Panc1 (cell line): ENCODE measurements at regions not wholly inside any gene's neighbourhood (a gene's known extent, or its start where the extent isn't known, plus 50 kb on each side); places are given as distances from the start of the nearest gene placed in this dataset.

ENCODE experiments used
- ATAC-seq: fragments of 200-7000 bp; cut with Tn5 transposase; 2 replicates; pipeline ENCODE4 v1.9.1; 2020; ENCODE audit warnings: mild to moderate bottlenecking, moderate library complexity
- BruUV-seq: library from RNA; stranded (reverse); fragments of 400-500 nt; replicated peaks from 2 replicates; lab custom pipeline; 2021; lab: Mats Ljungman, UMichigan
- CTCF ChIA-PET: fragments of 300-600 bp; sonication (Branson Sonifier 250); formaldehyde crosslinking; loops from one replicate; lab custom pipeline; 2022; ENCODE audit warnings: antibody characterized with exemption; lab: Charles Lee
- POLR2A ChIA-PET: fragments of 300-600 bp; sonication (Branson Sonifier 250); formaldehyde crosslinking; loops from one replicate; lab custom pipeline; 2022; ENCODE audit warnings: antibody characterized with exemption; lab: Charles Lee
- DNase-seq: peaks from one replicate; pipeline ENCODE4 v3.0.0-alpha.2; 2010; ENCODE audit warnings: low read depth, low spot score
- H3K27ac ChIP-seq: 2 replicates; pipeline ENCODE4 v1.5.1; 2011; ENCODE audit warnings: mild to moderate bottlenecking, low read length, inconsistent platforms
- H3K27me3 ChIP-seq: fragments of 200-500 bp; sonication (Bioruptor generic); 2 replicates; pipeline ENCODE4 v1.6.0; 2014; ENCODE audit warnings: low read length, inconsistent platforms; ENCODE audit not compliant: control insufficient read depth, insufficient read depth
- H3K36me3 ChIP-seq: fragments of 200-500 bp; sonication (Bioruptor generic); 2 replicates; pipeline ENCODE4 v1.5.1; 2014; ENCODE audit warnings: inconsistent platforms, mild to moderate bottlenecking, low read length, moderate library complexity; ENCODE audit not compliant: control insufficient read depth, insufficient read depth
- H3K4me1 ChIP-seq: 2 replicates; pipeline ENCODE4 v1.5.1; 2011; ENCODE audit warnings: inconsistent platforms, mild to moderate bottlenecking, low read length, moderate library complexity; ENCODE audit not compliant: control insufficient read depth, insufficient read depth
- H3K4me3 ChIP-seq, 2 experiments: 2 replicates each; pipeline ENCODE4 v1.5.1; 2011 to 2012; ENCODE audit warnings: low read depth in 2 of 2, low read length in 2 of 2, mild to moderate bottlenecking in 2 of 2, inconsistent platforms in 1 of 2, moderate library complexity in 1 of 2
- H3K9me3 ChIP-seq: fragments of 200-500 bp; sonication (Bioruptor generic); 2 replicates; pipeline ENCODE4 v1.5.1; 2014; ENCODE audit warnings: low read depth, mild to moderate bottlenecking, inconsistent platforms, low read length, moderate library complexity; ENCODE audit not compliant: control insufficient read depth, insufficient read depth
- POLR2AphosphoS5 ChIP-seq: IDR thresholded peaks from 2 replicates; pipeline ENCODE4 v1.6.1; 2012; ENCODE audit warnings: mild to moderate bottlenecking, low read depth, low read length, moderate library complexity
- SIN3A ChIP-seq: IDR thresholded peaks from 2 replicates; pipeline ENCODE4 v1.6.1; 2012; ENCODE audit warnings: low read depth, mild to moderate bottlenecking, low read length, moderate library complexity, borderline replicate concordance; ENCODE audit not compliant: insufficient read depth
- TCF7L2 ChIP-seq: IDR thresholded peaks from 2 replicates; pipeline ENCODE4 v1.6.1; 2011; ENCODE audit warnings: mild to moderate bottlenecking, low read depth, low read length, inconsistent platforms
- in situ Hi-C: cut with HindIII; loops from 2 replicates; pipeline ENCODE4 v1.10.0; 2016; ENCODE audit warnings: low sequenced_read_pairs, low pct_unique_long_range_greater_than_20kb
- intact Hi-C: fragments of 100-400 bp; cut with micrococcal nuclease; formaldehyde crosslinking; loops from one replicate; pipeline ENCODE4 v1.10.0; 2022; ENCODE audit not compliant: unreplicated experiment
- TF ChIP-seq, protein P1 (sequence below), 2 experiments: IDR thresholded peaks; 2 replicates each; pipeline ENCODE4 v1.6.1; 2011 to 2012; ENCODE audit warnings: low read depth in 2 of 2, control low read depth in 1 of 2, low read length in 1 of 2, mild to moderate bottlenecking in 1 of 2, moderate library complexity in 1 of 2; ENCODE audit not compliant: insufficient read depth in 1 of 2
- TF ChIP-seq, protein P2 (sequence below): fragments of 450-650 bp; IDR thresholded peaks from 2 replicates; pipeline ENCODE4 v1.5.1; 2017; ENCODE audit warnings: mild to moderate bottlenecking

- H3K36me3 ChIP-seq, result no peaks in the 10 kb centered on the region
- BruUV-seq, result no TSS peak
- H3K4me3 ChIP-seq, result no peak overlapping the region
- no peaks in the 10 kb centered on the region for H3K27me3 ChIP-seq
- ChIA-PET CTCF (no interaction called here), POLR2A (no interaction called here)
- DNase-seq (no peak), ATAC-seq (no peak)
- no peaks in the 10 kb centered on the region for H3K4me1 ChIP-seq
- no peak overlapping the region for H3K27ac ChIP-seq
- intact Hi-C loops (no loop called here), in situ Hi-C loops (no loop called here)
- no peak for TF ChIP-seq POLR2AphosphoS5
- TF ChIP-seq, protein P1, sequence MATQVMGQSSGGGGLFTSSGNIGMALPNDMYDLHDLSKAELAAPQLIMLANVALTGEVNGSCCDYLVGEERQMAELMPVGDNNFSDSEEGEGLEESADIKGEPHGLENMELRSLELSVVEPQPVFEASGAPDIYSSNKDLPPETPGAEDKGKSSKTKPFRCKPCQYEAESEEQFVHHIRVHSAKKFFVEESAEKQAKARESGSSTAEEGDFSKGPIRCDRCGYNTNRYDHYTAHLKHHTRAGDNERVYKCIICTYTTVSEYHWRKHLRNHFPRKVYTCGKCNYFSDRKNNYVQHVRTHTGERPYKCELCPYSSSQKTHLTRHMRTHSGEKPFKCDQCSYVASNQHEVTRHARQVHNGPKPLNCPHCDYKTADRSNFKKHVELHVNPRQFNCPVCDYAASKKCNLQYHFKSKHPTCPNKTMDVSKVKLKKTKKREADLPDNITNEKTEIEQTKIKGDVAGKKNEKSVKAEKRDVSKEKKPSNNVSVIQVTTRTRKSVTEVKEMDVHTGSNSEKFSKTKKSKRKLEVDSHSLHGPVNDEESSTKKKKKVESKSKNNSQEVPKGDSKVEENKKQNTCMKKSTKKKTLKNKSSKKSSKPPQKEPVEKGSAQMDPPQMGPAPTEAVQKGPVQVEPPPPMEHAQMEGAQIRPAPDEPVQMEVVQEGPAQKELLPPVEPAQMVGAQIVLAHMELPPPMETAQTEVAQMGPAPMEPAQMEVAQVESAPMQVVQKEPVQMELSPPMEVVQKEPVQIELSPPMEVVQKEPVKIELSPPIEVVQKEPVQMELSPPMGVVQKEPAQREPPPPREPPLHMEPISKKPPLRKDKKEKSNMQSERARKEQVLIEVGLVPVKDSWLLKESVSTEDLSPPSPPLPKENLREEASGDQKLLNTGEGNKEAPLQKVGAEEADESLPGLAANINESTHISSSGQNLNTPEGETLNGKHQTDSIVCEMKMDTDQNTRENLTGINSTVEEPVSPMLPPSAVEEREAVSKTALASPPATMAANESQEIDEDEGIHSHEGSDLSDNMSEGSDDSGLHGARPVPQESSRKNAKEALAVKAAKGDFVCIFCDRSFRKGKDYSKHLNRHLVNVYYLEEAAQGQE (IDR thresholded peaks at IDR 0.05; ENCODE audit: insufficient read depth in 1 of 2, low read depth in 2 of 2, low read length in 1 of 2), result no peak
- no peak for TF ChIP-seq SIN3A
- TF ChIP-seq TCF7L2, result no peak
- TF ChIP-seq, protein P2, sequence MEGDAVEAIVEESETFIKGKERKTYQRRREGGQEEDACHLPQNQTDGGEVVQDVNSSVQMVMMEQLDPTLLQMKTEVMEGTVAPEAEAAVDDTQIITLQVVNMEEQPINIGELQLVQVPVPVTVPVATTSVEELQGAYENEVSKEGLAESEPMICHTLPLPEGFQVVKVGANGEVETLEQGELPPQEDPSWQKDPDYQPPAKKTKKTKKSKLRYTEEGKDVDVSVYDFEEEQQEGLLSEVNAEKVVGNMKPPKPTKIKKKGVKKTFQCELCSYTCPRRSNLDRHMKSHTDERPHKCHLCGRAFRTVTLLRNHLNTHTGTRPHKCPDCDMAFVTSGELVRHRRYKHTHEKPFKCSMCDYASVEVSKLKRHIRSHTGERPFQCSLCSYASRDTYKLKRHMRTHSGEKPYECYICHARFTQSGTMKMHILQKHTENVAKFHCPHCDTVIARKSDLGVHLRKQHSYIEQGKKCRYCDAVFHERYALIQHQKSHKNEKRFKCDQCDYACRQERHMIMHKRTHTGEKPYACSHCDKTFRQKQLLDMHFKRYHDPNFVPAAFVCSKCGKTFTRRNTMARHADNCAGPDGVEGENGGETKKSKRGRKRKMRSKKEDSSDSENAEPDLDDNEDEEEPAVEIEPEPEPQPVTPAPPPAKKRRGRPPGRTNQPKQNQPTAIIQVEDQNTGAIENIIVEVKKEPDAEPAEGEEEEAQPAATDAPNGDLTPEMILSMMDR, result no peak
- H3K9me3 ChIP-seq, result no peaks in the 10 kb centered on the region
These were observed 140.8 kb upstream of the AGA start for GRCh38 chr4:177582992-177583391.

- no peaks in the 10 kb centered on the region for H3K27me3 ChIP-seq
- H3K4me1 ChIP-seq, result no peaks in the 10 kb centered on the region
- no peaks in the 10 kb centered on the region for H3K9me3 ChIP-seq
- intact Hi-C loops (no loop called here), in situ Hi-C loops (no loop called here)
- no peak overlapping the region for H3K27ac ChIP-seq
- no peak overlapping the region for H3K4me3 ChIP-seq
- ATAC-seq (no peak), DNase-seq (no peak)
- no TSS peak for BruUV-seq
- ChIA-PET POLR2A (no interaction called here), CTCF (no interaction called here)
- no peaks in the 10 kb centered on the region for H3K36me3 ChIP-seq
- TF ChIP-seq, protein P2, result no peak
- TF ChIP-seq POLR2AphosphoS5 (no peak), SIN3A (no peak), TCF7L2 (no peak)
- TF ChIP-seq, protein P1 (IDR thresholded peaks at IDR 0.05; ENCODE audit: insufficient read depth in 1 of 2, low read depth in 2 of 2, low read length in 1 of 2), result no peak
These were observed 145.8 kb upstream of the AGA start for GRCh38 chr4:177587989-177588388.
